SK-N-SH treated with all-trans-retinoic acid at 6 μM for 48 hours (cell line): ENCODE measurements at regions not wholly inside any gene's neighbourhood (a gene's known extent, or its start where the extent isn't known, plus 50 kb on each side); places are given as distances from the start of the nearest gene placed in this dataset.

Experiments used
- CSDC2 ChIP-seq: fragments of 250-450 bp; sonication (Bioruptor Pico); IDR thresholded peaks from 2 replicates; pipeline ENCODE4 v1.5.0; 2020; ENCODE audit warnings: mild to moderate bottlenecking, moderate library complexity
- ESRRG ChIP-seq: fragments of 250-450 bp; sonication (Bioruptor Pico); IDR thresholded peaks from 2 replicates; pipeline ENCODE4 v1.6.1; 2021; ENCODE audit warnings: mild to moderate bottlenecking
- GLIS3 ChIP-seq: fragments of 250-450 bp; sonication (Bioruptor Pico); IDR thresholded peaks from 2 replicates; pipeline ENCODE4 v1.5.0; 2020; ENCODE audit warnings: mild to moderate bottlenecking, moderate library complexity
- OSR1 ChIP-seq: fragments of 250-450 bp; sonication (Bioruptor Pico); IDR thresholded peaks from 2 replicates; pipeline ENCODE4 v1.8.0; 2022; ENCODE audit warnings: moderate library complexity, mild to moderate bottlenecking, inconsistent platforms
- PPARA ChIP-seq: fragments of 250-450 bp; sonication (Bioruptor Pico); IDR thresholded peaks from 2 replicates; pipeline ENCODE4 v1.5.0; 2020; ENCODE audit warnings: mild to moderate bottlenecking, borderline replicate concordance
- RARB ChIP-seq: fragments of 250-450 bp; sonication (Bioruptor Pico); IDR thresholded peaks from 2 replicates; pipeline ENCODE4 v1.8.0; 2021; ENCODE audit warnings: mild to moderate bottlenecking, moderate library complexity
- TCF4 ChIP-seq: fragments of 250-450 bp; sonication (Bioruptor Pico); IDR thresholded peaks from 2 replicates; pipeline ENCODE4 v1.8.0; 2021; ENCODE audit warnings: mild to moderate bottlenecking, moderate library complexity, borderline replicate concordance
- ZC3H10 ChIP-seq: fragments of 250-450 bp; sonication (Bioruptor Pico); IDR thresholded peaks from 2 replicates; pipeline ENCODE4 v1.5.1; 2021; ENCODE audit warnings: mild to moderate bottlenecking, moderate library complexity
- ZFP3 ChIP-seq: fragments of 250-450 bp; sonication (Bioruptor Pico); IDR thresholded peaks from 2 replicates; pipeline ENCODE4 v1.5.0; 2020; ENCODE audit warnings: mild to moderate bottlenecking, moderate library complexity
- ZFP30 ChIP-seq: fragments of 450-650 bp; formaldehyde crosslinking; IDR thresholded peaks from 2 replicates; pipeline ENCODE4 v1.5.0; 2022; ENCODE audit warnings: mild to moderate bottlenecking, moderate library complexity
- ZNF565 ChIP-seq: fragments of 450-650 bp; formaldehyde crosslinking; conservative IDR thresholded peaks from 2 replicates; pipeline ENCODE4 v1.5.0; 2020; ENCODE audit warnings: low read depth, mild to moderate bottlenecking, moderate library complexity
- TF ChIP-seq, protein P1 (sequence below): fragments of 250-450 bp; sonication (Bioruptor Pico); IDR thresholded peaks from 2 replicates; pipeline ENCODE4 v1.5.1; 2020; ENCODE audit warnings: low read depth, mild to moderate bottlenecking, moderate library complexity
- TF ChIP-seq, protein P2 (sequence below): fragments of 250-450 bp; sonication (Bioruptor Pico); IDR thresholded peaks from 2 replicates; pipeline ENCODE4 v1.5.0; 2020; ENCODE audit warnings: mild to moderate bottlenecking, moderate library complexity
- TF ChIP-seq, protein P3 (sequence below): fragments of 250-450 bp; sonication (Bioruptor Pico); IDR thresholded peaks from 2 replicates; pipeline ENCODE4 v1.8.0; 2020; ENCODE audit warnings: mild to moderate bottlenecking, moderate library complexity, borderline replicate concordance

DNA sequence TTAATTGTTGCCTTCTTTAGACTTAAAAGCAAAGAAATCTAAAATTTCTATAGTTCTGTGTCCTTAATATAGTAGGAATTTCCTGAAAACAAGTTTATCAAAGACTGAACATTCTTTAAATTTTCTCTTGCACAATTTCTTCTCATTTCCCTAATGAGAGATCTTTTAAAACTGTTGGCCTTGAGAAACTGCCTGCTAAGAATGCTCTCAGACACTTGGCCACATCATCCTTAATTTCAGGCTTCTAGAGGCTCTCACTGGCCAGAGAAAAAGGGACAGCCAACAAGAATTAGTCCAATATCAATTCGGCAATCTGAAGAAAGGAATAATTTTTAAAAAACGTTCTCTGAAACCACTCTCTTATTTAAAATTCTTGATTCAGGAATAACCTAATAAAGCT lies 167.0 kb upstream of the CREB1 start:
- TF ChIP-seq TCF4 (CRISPR knock-in tag) (no peak), ZC3H10 (no peak), ZFP3 (no peak), ZNF565 (CRISPR knock-in tag) (no peak), ESRRG (CRISPR knock-in tag) (no peak), GLIS3 (CRISPR knock-in tag) (no peak), PPARA (CRISPR knock-in tag) (no peak), OSR1 (CRISPR knock-in tag) (no peak), ZFP30 (CRISPR knock-in tag) (no peak), CSDC2 (CRISPR knock-in tag) (no peak), RARB (no peak)
- TF ChIP-seq, protein P1, sequence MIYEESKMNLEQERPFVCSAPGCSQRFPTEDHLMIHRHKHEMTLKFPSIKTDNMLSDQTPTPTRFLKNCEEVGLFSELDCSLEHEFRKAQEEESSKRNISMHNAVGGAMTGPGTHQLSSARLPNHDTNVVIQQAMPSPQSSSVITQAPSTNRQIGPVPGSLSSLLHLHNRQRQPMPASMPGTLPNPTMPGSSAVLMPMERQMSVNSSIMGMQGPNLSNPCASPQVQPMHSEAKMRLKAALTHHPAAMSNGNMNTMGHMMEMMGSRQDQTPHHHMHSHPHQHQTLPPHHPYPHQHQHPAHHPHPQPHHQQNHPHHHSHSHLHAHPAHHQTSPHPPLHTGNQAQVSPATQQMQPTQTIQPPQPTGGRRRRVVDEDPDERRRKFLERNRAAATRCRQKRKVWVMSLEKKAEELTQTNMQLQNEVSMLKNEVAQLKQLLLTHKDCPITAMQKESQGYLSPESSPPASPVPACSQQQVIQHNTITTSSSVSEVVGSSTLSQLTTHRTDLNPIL, result no peak
- TF ChIP-seq, protein P2, sequence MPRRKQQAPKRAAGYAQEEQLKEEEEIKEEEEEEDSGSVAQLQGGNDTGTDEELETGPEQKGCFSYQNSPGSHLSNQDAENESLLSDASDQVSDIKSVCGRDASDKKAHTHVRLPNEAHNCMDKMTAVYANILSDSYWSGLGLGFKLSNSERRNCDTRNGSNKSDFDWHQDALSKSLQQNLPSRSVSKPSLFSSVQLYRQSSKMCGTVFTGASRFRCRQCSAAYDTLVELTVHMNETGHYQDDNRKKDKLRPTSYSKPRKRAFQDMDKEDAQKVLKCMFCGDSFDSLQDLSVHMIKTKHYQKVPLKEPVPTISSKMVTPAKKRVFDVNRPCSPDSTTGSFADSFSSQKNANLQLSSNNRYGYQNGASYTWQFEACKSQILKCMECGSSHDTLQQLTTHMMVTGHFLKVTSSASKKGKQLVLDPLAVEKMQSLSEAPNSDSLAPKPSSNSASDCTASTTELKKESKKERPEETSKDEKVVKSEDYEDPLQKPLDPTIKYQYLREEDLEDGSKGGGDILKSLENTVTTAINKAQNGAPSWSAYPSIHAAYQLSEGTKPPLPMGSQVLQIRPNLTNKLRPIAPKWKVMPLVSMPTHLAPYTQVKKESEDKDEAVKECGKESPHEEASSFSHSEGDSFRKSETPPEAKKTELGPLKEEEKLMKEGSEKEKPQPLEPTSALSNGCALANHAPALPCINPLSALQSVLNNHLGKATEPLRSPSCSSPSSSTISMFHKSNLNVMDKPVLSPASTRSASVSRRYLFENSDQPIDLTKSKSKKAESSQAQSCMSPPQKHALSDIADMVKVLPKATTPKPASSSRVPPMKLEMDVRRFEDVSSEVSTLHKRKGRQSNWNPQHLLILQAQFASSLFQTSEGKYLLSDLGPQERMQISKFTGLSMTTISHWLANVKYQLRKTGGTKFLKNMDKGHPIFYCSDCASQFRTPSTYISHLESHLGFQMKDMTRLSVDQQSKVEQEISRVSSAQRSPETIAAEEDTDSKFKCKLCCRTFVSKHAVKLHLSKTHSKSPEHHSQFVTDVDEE, result no peak
- TF ChIP-seq, protein P3, sequence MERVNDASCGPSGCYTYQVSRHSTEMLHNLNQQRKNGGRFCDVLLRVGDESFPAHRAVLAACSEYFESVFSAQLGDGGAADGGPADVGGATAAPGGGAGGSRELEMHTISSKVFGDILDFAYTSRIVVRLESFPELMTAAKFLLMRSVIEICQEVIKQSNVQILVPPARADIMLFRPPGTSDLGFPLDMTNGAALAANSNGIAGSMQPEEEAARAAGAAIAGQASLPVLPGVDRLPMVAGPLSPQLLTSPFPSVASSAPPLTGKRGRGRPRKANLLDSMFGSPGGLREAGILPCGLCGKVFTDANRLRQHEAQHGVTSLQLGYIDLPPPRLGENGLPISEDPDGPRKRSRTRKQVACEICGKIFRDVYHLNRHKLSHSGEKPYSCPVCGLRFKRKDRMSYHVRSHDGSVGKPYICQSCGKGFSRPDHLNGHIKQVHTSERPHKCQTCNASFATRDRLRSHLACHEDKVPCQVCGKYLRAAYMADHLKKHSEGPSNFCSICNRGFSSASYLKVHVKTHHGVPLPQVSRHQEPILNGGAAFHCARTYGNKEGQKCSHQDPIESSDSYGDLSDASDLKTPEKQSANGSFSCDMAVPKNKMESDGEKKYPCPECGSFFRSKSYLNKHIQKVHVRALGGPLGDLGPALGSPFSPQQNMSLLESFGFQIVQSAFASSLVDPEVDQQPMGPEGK, result no peak
